Liver (tissue), 8 donors: ENCODE measurements at regions not wholly inside any gene's neighbourhood (a gene's known extent, or its start where the extent isn't known, plus 50 kb on each side); places are given as distances from the start of the nearest gene placed in this dataset.

Source experiments
- DNase-seq: peaks from one replicate; pipeline ENCODE4 v3.0.0-alpha.2; 2017; ENCODE audit warnings: low spot score
- H3K27ac ChIP-seq, 2 donors: one replicate each; pipeline ENCODE4 v1.7.0; 2013; ENCODE audit warnings: inconsistent platforms in 2 of 2, low read length in 2 of 2, control low read depth in 1 of 2, low read depth in 1 of 2, mild to moderate bottlenecking in 1 of 2
- H3K27me3 ChIP-seq, 4 donors: one replicate each; pipeline versions ENCODE4 v1.6.1 to v1.7.0; 2013; ENCODE audit warnings: low read length in 3 of 4, inconsistent platforms in 1 of 4, mild to moderate bottlenecking in 1 of 4, moderate library complexity in 1 of 4; ENCODE audit not compliant: control insufficient read depth in 4 of 4, insufficient read depth in 4 of 4
- H3K36me3 ChIP-seq, 4 donors: one replicate each; pipeline versions ENCODE4 v1.6.1 to v1.7.0; 2013; ENCODE audit warnings: low read length in 3 of 4, mild to moderate bottlenecking in 3 of 4, low read depth in 1 of 4, moderate library complexity in 1 of 4; ENCODE audit not compliant: control insufficient read depth in 4 of 4, insufficient read depth in 3 of 4
- H3K4me1 ChIP-seq, 4 donors: one replicate each; pipeline versions ENCODE4 v1.6.1 to v1.7.0; 2013; ENCODE audit warnings: low read length in 3 of 4, mild to moderate bottlenecking in 3 of 4, moderate library complexity in 1 of 4; ENCODE audit not compliant: control insufficient read depth in 4 of 4, insufficient read depth in 4 of 4
- H3K4me3 ChIP-seq, 3 donors: one replicate each; pipeline versions ENCODE4 v1.6.1 to v1.7.0; 2013; ENCODE audit warnings: low read length in 3 of 3, control low read depth in 1 of 3, low read depth in 1 of 3, mild to moderate bottlenecking in 1 of 3
- H3K9ac ChIP-seq, 2 donors: one replicate each; pipeline ENCODE4 v1.7.0; 2013; ENCODE audit warnings: low read length in 2 of 2, mild to moderate bottlenecking in 2 of 2, moderate library complexity in 2 of 2, control low read depth in 1 of 2, low read depth in 1 of 2
- H3K9me3 ChIP-seq, 4 donors: one replicate each; pipeline versions ENCODE4 v1.6.1 to v1.7.0; 2013; ENCODE audit warnings: low read length in 3 of 4; ENCODE audit not compliant: control insufficient read depth in 4 of 4
- EGR1 ChIP-seq, 2 donors: IDR thresholded peaks; 2 replicates each; pipeline ENCODE4 v1.6.1; 2016 to 2018; ENCODE audit warnings: antibody characterized with exemption in 2 of 2, low read depth in 2 of 2
- FOXA1 ChIP-seq: IDR thresholded peaks from 2 replicates; pipeline ENCODE4 v1.6.1; 2016; ENCODE audit warnings: antibody characterized with exemption
- FOXA2 ChIP-seq: IDR thresholded peaks from 2 replicates; pipeline ENCODE4 v1.6.1; 2016; ENCODE audit warnings: antibody characterized with exemption
- GABPA ChIP-seq, 2 donors: IDR thresholded peaks in 1 of 2; conservative IDR thresholded peaks in 1 of 2; 2 replicates each; pipeline ENCODE4 v1.6.1; 2016; ENCODE audit warnings: antibody characterized with exemption in 2 of 2, mild to moderate bottlenecking in 1 of 2, moderate library complexity in 1 of 2
- HNF4A ChIP-seq, 2 donors: conservative IDR thresholded peaks; 2 replicates each; pipeline ENCODE4 v1.6.1; 2016; ENCODE audit warnings: antibody characterized with exemption in 2 of 2, mild to moderate bottlenecking in 2 of 2
- HNF4G ChIP-seq: IDR thresholded peaks from 2 replicates; pipeline ENCODE4 v1.6.1; 2016; ENCODE audit warnings: antibody characterized with exemption
- MAX ChIP-seq: IDR thresholded peaks from 2 replicates; pipeline ENCODE4 v1.6.1; 2016; ENCODE audit warnings: antibody characterized with exemption
- NR2F2 ChIP-seq: IDR thresholded peaks from 2 replicates; pipeline ENCODE4 v1.6.1; 2016; ENCODE audit warnings: antibody characterized with exemption
- RAD21 ChIP-seq, 2 donors: IDR thresholded peaks; 2 replicates each; pipeline ENCODE4 v1.6.1; 2016; ENCODE audit warnings: antibody characterized with exemption in 2 of 2, mild to moderate bottlenecking in 2 of 2
- SP1 ChIP-seq: IDR thresholded peaks from 2 replicates; pipeline ENCODE4 v1.6.1; 2018; ENCODE audit warnings: antibody characterized with exemption, mild to moderate bottlenecking
- YY1 ChIP-seq: IDR thresholded peaks from 2 replicates; pipeline ENCODE4 v1.6.1; 2016; ENCODE audit warnings: antibody characterized with exemption, mild to moderate bottlenecking
- ZBTB33 ChIP-seq: IDR thresholded peaks from 2 replicates; pipeline ENCODE4 v1.6.1; 2016; ENCODE audit warnings: antibody characterized with exemption
- WGBS: extraction: QIAGEN DNeasy Blood & Tissue Kit; methylation state at CpG from one replicate; pipeline ENCODE4 v1.1.7; 2013; 5-methylcytosine and 5-hydroxymethylcytosine counted together
- TF ChIP-seq, protein P1 (sequence below): fragments of 150-350 bp; IDR thresholded peaks from 2 replicates; pipeline ENCODE4 v1.5.1; 2017; ENCODE audit warnings: improper control_type of control experiment, low read depth, low read length; ENCODE audit not compliant: missing input control
- TF ChIP-seq, protein P2 (sequence below): IDR thresholded peaks from 2 replicates; pipeline ENCODE4 v1.6.1; 2016; ENCODE audit warnings: antibody characterized with exemption
- TF ChIP-seq, protein P3 (sequence below): IDR thresholded peaks from 2 replicates; pipeline ENCODE4 v1.6.1; 2016; ENCODE audit warnings: antibody characterized with exemption, mild to moderate bottlenecking
- donor health status: healthy.
- donor health status: healthy.
- donor health status: healthy.
- donor health status: healthy.
- donor health status: healthy.

DNA sequence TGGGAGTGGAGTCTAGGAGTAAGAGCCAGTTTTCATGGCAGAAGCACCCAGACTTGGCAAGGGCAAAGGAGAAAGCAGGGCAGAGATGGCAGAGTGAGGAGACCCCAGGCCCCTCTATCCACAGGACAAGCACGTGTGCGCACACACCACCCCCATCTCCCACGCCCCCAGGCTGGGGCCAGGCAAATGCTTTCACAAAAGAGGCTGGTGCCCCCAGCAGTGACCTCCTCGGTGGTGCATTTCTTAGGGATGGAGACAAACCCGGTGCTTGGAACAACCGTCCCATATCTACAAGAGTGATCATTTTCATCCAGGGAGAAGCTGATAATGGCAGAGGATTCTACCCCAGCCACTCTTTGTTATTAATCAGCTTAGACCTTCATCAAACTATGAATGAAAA, 62.0 kb downstream of the KCNF1 start (continued):
- TF ChIP-seq, protein P1, sequence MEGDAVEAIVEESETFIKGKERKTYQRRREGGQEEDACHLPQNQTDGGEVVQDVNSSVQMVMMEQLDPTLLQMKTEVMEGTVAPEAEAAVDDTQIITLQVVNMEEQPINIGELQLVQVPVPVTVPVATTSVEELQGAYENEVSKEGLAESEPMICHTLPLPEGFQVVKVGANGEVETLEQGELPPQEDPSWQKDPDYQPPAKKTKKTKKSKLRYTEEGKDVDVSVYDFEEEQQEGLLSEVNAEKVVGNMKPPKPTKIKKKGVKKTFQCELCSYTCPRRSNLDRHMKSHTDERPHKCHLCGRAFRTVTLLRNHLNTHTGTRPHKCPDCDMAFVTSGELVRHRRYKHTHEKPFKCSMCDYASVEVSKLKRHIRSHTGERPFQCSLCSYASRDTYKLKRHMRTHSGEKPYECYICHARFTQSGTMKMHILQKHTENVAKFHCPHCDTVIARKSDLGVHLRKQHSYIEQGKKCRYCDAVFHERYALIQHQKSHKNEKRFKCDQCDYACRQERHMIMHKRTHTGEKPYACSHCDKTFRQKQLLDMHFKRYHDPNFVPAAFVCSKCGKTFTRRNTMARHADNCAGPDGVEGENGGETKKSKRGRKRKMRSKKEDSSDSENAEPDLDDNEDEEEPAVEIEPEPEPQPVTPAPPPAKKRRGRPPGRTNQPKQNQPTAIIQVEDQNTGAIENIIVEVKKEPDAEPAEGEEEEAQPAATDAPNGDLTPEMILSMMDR, result no peak
- TF ChIP-seq, protein P2, sequence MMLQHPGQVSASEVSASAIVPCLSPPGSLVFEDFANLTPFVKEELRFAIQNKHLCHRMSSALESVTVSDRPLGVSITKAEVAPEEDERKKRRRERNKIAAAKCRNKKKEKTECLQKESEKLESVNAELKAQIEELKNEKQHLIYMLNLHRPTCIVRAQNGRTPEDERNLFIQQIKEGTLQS, result no peak
- no peak for TF ChIP-seq GABPA (IDR thresholded peaks at IDR 0.05 in 1 of 2, conservative IDR thresholded peaks at IDR 0.05 in 1 of 2)
- TF ChIP-seq EGR1 (IDR thresholded peaks at IDR 0.05; ENCODE audit: low read depth in 2 of 2), result no peak
- no peak for TF ChIP-seq NR2F2
- TF ChIP-seq RAD21 (IDR thresholded peaks at IDR 0.05), result no peak
- no peak for TF ChIP-seq FOXA2

DNA sequence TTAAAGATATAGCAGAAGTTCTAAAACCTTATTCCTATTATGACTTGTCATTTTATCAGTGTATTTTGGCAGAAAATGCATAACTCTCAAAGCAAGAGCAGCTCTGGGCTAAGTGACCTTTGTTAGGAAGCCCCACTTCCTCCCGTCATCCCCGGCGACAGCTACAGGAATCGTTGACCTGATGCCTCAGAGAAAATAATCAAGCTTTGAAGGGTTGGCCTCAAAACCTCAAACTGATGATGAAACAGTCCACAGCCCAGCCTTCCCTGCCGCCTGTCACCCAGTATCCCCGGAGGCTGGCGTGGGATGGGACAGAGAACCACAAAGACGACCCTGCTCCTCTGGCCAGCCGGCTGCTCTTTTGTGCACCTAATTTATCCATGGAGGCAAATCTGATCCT, 65.3 kb downstream of the KCNF1 start:
- Histone ChIP-seq H3K9me3 (no peaks in the 10 kb centered on the region), H3K4me1 (peaks cover 0 to 2% (median 0%) of the 10 kb centered on the region in 4 donors), H3K36me3 (no peaks in the 10 kb centered on the region), H3K27me3 (no peaks in the 10 kb centered on the region), H3K4me3 (no peak overlapping the region), H3K9ac (no peak overlapping the region), H3K27ac (no peak overlapping the region)
- TF ChIP-seq YY1, result no peak
- TF ChIP-seq HNF4A (conservative IDR thresholded peaks at IDR 0.05), result no peak
- TF ChIP-seq, protein P1, result no peak
- TF ChIP-seq SP1, result no peak
- no peak for TF ChIP-seq ZBTB33
- TF ChIP-seq RAD21 (IDR thresholded peaks at IDR 0.05), result no peak
- TF ChIP-seq EGR1 (IDR thresholded peaks at IDR 0.05; ENCODE audit: low read depth in 2 of 2), result no peak
- TF ChIP-seq GABPA (IDR thresholded peaks at IDR 0.05 in 1 of 2, conservative IDR thresholded peaks at IDR 0.05 in 1 of 2), result no peak
- TF ChIP-seq MAX, result no peak
- TF ChIP-seq FOXA2, result no peak
- TF ChIP-seq, protein P2, result no peak
- TF ChIP-seq FOXA1, result no peak
- 11% methylated on average over 9 of the region's 9 CpGs for WGBS
- DNase-seq, result no peak

DNA sequence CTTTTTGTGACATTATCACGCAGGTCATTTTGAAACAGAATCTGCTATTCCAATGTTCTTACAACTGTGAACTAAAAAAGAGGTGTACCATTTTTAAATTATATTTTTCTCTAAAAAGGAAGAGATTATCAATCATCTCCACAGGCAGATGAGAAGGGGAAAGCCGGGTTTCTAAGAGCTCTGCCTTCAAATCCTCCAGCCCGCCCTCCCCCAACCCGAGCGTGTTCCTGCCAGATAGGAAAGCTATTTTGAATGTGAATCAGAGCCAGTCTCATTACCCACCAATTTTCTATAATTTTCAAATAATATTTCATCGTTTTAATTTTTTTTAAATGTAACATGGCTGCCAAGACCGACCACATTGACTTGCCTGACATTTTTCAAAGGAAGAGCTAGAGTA, 65.9 kb downstream of the KCNF1 start:
- Histone ChIP-seq H3K4me3 (no peak overlapping the region), H3K9ac (no peak overlapping the region), H3K36me3 (no peaks in the 10 kb centered on the region), H3K9me3 (no peaks in the 10 kb centered on the region), H3K27me3 (no peaks in the 10 kb centered on the region), H3K27ac (no peak overlapping the region), H3K4me1 (peaks cover 0 to 2% (median 0%) of the 10 kb centered on the region in 4 donors)
- 50% methylated on average over 7 of the region's 7 CpGs for WGBS
- no peak for TF ChIP-seq EGR1 (IDR thresholded peaks at IDR 0.05; ENCODE audit: low read depth in 2 of 2)
- TF ChIP-seq HNF4G, result no peak
- no peak for TF ChIP-seq HNF4A (conservative IDR thresholded peaks at IDR 0.05)
- TF ChIP-seq SP1, result no peak
- no peak for TF ChIP-seq GABPA (IDR thresholded peaks at IDR 0.05 in 1 of 2, conservative IDR thresholded peaks at IDR 0.05 in 1 of 2)
- TF ChIP-seq, protein P3, sequence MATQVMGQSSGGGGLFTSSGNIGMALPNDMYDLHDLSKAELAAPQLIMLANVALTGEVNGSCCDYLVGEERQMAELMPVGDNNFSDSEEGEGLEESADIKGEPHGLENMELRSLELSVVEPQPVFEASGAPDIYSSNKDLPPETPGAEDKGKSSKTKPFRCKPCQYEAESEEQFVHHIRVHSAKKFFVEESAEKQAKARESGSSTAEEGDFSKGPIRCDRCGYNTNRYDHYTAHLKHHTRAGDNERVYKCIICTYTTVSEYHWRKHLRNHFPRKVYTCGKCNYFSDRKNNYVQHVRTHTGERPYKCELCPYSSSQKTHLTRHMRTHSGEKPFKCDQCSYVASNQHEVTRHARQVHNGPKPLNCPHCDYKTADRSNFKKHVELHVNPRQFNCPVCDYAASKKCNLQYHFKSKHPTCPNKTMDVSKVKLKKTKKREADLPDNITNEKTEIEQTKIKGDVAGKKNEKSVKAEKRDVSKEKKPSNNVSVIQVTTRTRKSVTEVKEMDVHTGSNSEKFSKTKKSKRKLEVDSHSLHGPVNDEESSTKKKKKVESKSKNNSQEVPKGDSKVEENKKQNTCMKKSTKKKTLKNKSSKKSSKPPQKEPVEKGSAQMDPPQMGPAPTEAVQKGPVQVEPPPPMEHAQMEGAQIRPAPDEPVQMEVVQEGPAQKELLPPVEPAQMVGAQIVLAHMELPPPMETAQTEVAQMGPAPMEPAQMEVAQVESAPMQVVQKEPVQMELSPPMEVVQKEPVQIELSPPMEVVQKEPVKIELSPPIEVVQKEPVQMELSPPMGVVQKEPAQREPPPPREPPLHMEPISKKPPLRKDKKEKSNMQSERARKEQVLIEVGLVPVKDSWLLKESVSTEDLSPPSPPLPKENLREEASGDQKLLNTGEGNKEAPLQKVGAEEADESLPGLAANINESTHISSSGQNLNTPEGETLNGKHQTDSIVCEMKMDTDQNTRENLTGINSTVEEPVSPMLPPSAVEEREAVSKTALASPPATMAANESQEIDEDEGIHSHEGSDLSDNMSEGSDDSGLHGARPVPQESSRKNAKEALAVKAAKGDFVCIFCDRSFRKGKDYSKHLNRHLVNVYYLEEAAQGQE, result no peak
- TF ChIP-seq MAX, result no peak
- DNase-seq, result no peak
